GM23338 (cell line): ENCODE measurements at regions not wholly inside any gene's neighbourhood (a gene's known extent, or its start where the extent isn't known, plus 50 kb on each side); places are given as distances from the start of the nearest gene placed in this dataset.

Experiments
- ATAC-seq: fragments of 200-7000 bp; cut with Tn5 transposase; 3 replicates; pipeline ENCODE4 v1.9.1; 2020
- DNase-seq: peaks from one replicate; pipeline ENCODE4 v3.0.0-alpha.2; 2015; ENCODE audit warnings: low spot score
- H2AFZ ChIP-seq: fragments of 200-600 bp; sonication (generic); 2 replicates; pipeline ENCODE4 v1.8.0; 2016; ENCODE audit warnings: antibody characterized with exemption, mild to moderate bottlenecking, moderate library complexity
- H3F3A ChIP-seq: fragments of 200-600 bp; sonication (generic); replicated peaks from 2 replicates; pipeline ENCODE4 v1.8.0; 2017; ENCODE audit warnings: antibody characterized with exemption, mixed run types, low read depth
- H3K27ac ChIP-seq: fragments of 200-600 bp; sonication (generic); 2 replicates; pipeline ENCODE4 v1.6.1; 2016; ENCODE audit warnings: low read depth
- H3K27me3 ChIP-seq: fragments of 200-600 bp; sonication (generic); 2 replicates; pipeline ENCODE4 v1.8.0; 2016; ENCODE audit warnings: mild to moderate bottlenecking, mixed run types, moderate library complexity; ENCODE audit not compliant: insufficient read depth
- H3K36me3 ChIP-seq: fragments of 200-600 bp; sonication (generic); 2 replicates; pipeline ENCODE4 v1.8.0; 2016; ENCODE audit warnings: mild to moderate bottlenecking; ENCODE audit not compliant: insufficient read depth
- H3K4me1 ChIP-seq: fragments of 200-600 bp; sonication (generic); 2 replicates; pipeline ENCODE4 v1.8.0; 2016; ENCODE audit warnings: mild to moderate bottlenecking, moderate library complexity; ENCODE audit not compliant: insufficient read depth
- H3K4me2 ChIP-seq: fragments of 200-600 bp; sonication (generic); 2 replicates; pipeline ENCODE4 v1.7.1; 2017; ENCODE audit warnings: mixed run types
- H3K4me3 ChIP-seq: fragments of 200-600 bp; sonication (generic); 2 replicates; pipeline ENCODE4 v1.6.1; 2016; ENCODE audit warnings: mixed run types
- H3K79me2 ChIP-seq: fragments of 200-600 bp; sonication (generic); replicated peaks from 2 replicates; pipeline ENCODE4 v1.8.0; 2017; ENCODE audit warnings: mild to moderate bottlenecking; ENCODE audit not compliant: insufficient read depth
- H3K9me2 ChIP-seq: fragments of 200-600 bp; sonication (generic); 2 replicates; pipeline ENCODE4 v1.8.0; 2017; ENCODE audit not compliant: insufficient read depth
- H4K20me1 ChIP-seq: fragments of 200-600 bp; sonication (generic); replicated peaks from 2 replicates; pipeline ENCODE4 v1.8.0; 2017; ENCODE audit warnings: mild to moderate bottlenecking; ENCODE audit not compliant: insufficient read depth
- H3K27ac Mint-ChIP-seq: 2 replicates; pipeline ENCODE4 v1.8.0; 2020; ENCODE audit warnings: inconsistent platforms, mild to moderate bottlenecking, moderate library complexity, mixed read lengths
- H3K27me3 Mint-ChIP-seq: 3 replicates; pipeline ENCODE4 v1.8.0; 2022; ENCODE audit warnings: low read depth, mild to moderate bottlenecking, moderate library complexity, mixed read lengths, inconsistent platforms; ENCODE audit not compliant: insufficient read depth, poor library complexity
- H3K36me3 Mint-ChIP-seq: 3 replicates; pipeline ENCODE4 v1.8.0; 2021; ENCODE audit warnings: low read depth, mild to moderate bottlenecking, inconsistent platforms, moderate library complexity, mixed read lengths
- H3K4me1 Mint-ChIP-seq: 3 replicates; pipeline ENCODE4 v1.8.0; 2020; ENCODE audit warnings: mild to moderate bottlenecking, inconsistent platforms, mixed read lengths
- H3K4me3 Mint-ChIP-seq: 3 replicates; pipeline ENCODE4 v1.8.0; 2021; ENCODE audit warnings: moderate library complexity, mild to moderate bottlenecking, inconsistent platforms, mixed read lengths
- H3K9me3 Mint-ChIP-seq: 3 replicates; pipeline ENCODE4 v1.8.0; 2020; ENCODE audit warnings: moderate library complexity, mild to moderate bottlenecking, inconsistent platforms, mixed read lengths
- CREB1 ChIP-seq: fragments of 250-450 bp; sonication (Bioruptor Pico); IDR thresholded peaks from 2 replicates; pipeline ENCODE4 v1.5.0; 2020; ENCODE audit warnings: low read depth, mild to moderate bottlenecking, moderate library complexity
- CTCF ChIP-seq, 2 experiments: fragments of 200-600 bp in 1 of 2; sonication (generic) in 1 of 2; conservative IDR thresholded peaks; 2 replicates each; pipeline versions ENCODE4 v1.5.1 to v1.6.1; 2016 to 2017; ENCODE audit warnings: antibody characterized with exemption in 2 of 2, low read depth in 2 of 2, mild to moderate bottlenecking in 2 of 2, moderate library complexity in 1 of 2
- EZH2 ChIP-seq: fragments of 200-600 bp; sonication (generic); IDR thresholded peaks from one replicate; pipeline ENCODE4 v1.8.0; 2017; ENCODE audit warnings: antibody characterized with exemption, mild to moderate bottlenecking, low read depth; ENCODE audit not compliant: unreplicated experiment
- EZH2phosphoT487 ChIP-seq: fragments of 200-600 bp; sonication (generic); IDR thresholded peaks from one replicate; pipeline ENCODE4 v1.8.1; 2018; ENCODE audit warnings: antibody characterized with exemption; ENCODE audit not compliant: unreplicated experiment
- JUNB ChIP-seq: IDR thresholded peaks from one replicate; pipeline ENCODE4 v1.6.1; 2016; ENCODE audit warnings: antibody characterized with exemption; ENCODE audit not compliant: unreplicated experiment
- NANOG ChIP-seq: IDR thresholded peaks from 2 replicates; pipeline ENCODE4 v1.6.1; 2016; ENCODE audit warnings: antibody characterized with exemption, borderline replicate concordance
- POLR2AphosphoS5 ChIP-seq: IDR thresholded peaks from 2 replicates; pipeline ENCODE4 v1.6.1; 2016; ENCODE audit warnings: antibody characterized with exemption, low read depth
- STAT1 ChIP-seq: IDR thresholded peaks from one replicate; pipeline ENCODE4 v1.6.1; 2016; ENCODE audit warnings: antibody characterized with exemption; ENCODE audit not compliant: unreplicated experiment
- ZNF114 ChIP-seq: fragments of 250-450 bp; sonication (Bioruptor Pico); IDR thresholded peaks from 2 replicates; pipeline ENCODE4 v1.5.0; 2020; ENCODE audit warnings: mild to moderate bottlenecking, moderate library complexity
- ZNF331 ChIP-seq: fragments of 250-450 bp; sonication (Bioruptor Pico); IDR thresholded peaks from 2 replicates; pipeline ENCODE4 v1.5.0; 2020; ENCODE audit warnings: low read depth, mild to moderate bottlenecking, moderate library complexity
- TF ChIP-seq, protein P1 (sequence below): IDR thresholded peaks from one replicate; pipeline ENCODE4 v1.6.1; 2018; ENCODE audit warnings: antibody characterized with exemption; ENCODE audit not compliant: unreplicated experiment
- TF ChIP-seq, protein P2 (sequence below): IDR thresholded peaks from 2 replicates; pipeline ENCODE4 v1.6.1; 2016; ENCODE audit warnings: antibody characterized with exemption

DNA sequence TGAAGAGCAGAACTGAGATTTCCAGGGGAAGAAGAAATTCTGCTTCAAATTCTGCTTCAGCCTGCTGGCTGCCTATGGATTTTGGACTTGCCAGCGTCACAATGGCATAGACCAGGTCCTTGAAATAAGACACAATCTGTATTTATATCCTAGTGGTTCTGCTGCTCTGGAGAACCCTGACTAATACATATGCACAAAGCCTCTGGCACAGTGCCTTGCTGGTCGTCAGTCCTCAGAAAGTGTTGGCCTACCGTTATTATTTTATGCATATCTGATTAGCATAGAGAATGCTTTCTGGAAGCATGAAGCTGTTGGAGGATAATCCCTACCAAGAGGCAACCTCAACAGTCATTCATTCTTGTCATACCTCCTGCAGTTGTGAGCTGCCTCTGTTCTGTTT lies 213.7 kb downstream of the B3GLCT start (continued):
- TF ChIP-seq CTCF (conservative IDR thresholded peaks at IDR 0.05; ENCODE audit: low read depth in 2 of 2) (no peak), STAT1 (no peak), ZNF114 (CRISPR knock-in tag) (no peak), JUNB (no peak), CREB1 (no peak), POLR2AphosphoS5 (no peak), EZH2phosphoT487 (no peak), ZNF331 (no peak), NANOG (no peak)
- TF ChIP-seq, protein P1, sequence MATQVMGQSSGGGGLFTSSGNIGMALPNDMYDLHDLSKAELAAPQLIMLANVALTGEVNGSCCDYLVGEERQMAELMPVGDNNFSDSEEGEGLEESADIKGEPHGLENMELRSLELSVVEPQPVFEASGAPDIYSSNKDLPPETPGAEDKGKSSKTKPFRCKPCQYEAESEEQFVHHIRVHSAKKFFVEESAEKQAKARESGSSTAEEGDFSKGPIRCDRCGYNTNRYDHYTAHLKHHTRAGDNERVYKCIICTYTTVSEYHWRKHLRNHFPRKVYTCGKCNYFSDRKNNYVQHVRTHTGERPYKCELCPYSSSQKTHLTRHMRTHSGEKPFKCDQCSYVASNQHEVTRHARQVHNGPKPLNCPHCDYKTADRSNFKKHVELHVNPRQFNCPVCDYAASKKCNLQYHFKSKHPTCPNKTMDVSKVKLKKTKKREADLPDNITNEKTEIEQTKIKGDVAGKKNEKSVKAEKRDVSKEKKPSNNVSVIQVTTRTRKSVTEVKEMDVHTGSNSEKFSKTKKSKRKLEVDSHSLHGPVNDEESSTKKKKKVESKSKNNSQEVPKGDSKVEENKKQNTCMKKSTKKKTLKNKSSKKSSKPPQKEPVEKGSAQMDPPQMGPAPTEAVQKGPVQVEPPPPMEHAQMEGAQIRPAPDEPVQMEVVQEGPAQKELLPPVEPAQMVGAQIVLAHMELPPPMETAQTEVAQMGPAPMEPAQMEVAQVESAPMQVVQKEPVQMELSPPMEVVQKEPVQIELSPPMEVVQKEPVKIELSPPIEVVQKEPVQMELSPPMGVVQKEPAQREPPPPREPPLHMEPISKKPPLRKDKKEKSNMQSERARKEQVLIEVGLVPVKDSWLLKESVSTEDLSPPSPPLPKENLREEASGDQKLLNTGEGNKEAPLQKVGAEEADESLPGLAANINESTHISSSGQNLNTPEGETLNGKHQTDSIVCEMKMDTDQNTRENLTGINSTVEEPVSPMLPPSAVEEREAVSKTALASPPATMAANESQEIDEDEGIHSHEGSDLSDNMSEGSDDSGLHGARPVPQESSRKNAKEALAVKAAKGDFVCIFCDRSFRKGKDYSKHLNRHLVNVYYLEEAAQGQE: no peak
- TF ChIP-seq, protein P2, sequence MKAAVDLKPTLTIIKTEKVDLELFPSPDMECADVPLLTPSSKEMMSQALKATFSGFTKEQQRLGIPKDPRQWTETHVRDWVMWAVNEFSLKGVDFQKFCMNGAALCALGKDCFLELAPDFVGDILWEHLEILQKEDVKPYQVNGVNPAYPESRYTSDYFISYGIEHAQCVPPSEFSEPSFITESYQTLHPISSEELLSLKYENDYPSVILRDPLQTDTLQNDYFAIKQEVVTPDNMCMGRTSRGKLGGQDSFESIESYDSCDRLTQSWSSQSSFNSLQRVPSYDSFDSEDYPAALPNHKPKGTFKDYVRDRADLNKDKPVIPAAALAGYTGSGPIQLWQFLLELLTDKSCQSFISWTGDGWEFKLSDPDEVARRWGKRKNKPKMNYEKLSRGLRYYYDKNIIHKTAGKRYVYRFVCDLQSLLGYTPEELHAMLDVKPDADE: no peak

DNA sequence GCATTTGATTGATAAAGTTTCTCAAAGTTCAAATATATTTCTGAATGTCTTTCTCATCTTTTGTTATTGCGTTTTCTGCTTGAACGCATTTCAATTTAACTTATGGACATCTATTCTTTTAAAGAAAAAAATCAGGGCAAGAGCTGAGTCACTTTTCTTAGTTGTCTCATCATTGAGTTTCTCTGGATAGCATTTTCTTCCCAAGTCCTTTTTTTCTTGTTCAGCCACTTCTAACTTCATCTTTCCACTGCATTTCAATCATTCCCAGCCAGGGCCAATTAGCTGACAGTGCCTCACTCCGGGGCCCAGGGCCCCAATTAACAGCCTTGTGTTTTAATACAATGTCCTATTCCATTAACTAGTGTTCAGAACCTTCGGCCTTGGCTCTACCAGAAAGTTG lies 216.3 kb downstream of the B3GLCT start:
- ATAC-seq: no peak
- no peak overlapping the region for H3K27ac Mint-ChIP-seq
- H3K27ac ChIP-seq: no peak overlapping the region
- TF ChIP-seq, protein P1: no peak
- TF ChIP-seq ZNF114 (CRISPR knock-in tag) (no peak), NANOG (no peak), EZH2 (no peak), POLR2AphosphoS5 (no peak), CREB1 (no peak), STAT1 (no peak), ZNF331 (no peak), CTCF (conservative IDR thresholded peaks at IDR 0.05; ENCODE audit: low read depth in 2 of 2) (no peak), JUNB (no peak)

More for the DNA sequence above, 216.3 kb downstream of the B3GLCT start:
- H2AFZ ChIP-seq: no peak overlapping the region
- no peak overlapping the region for H3K4me3 ChIP-seq
- H4K20me1 ChIP-seq: no peaks in the 10 kb centered on the region
- Mint-ChIP-seq H3K27me3 (peaks cover 3% of the 10 kb centered on the region), H3K36me3 (no peaks in the 10 kb centered on the region), H3K9me3 (no peaks in the 10 kb centered on the region), H3K4me3 (no peak overlapping the region), H3K4me1 (no peaks in the 10 kb centered on the region)
- no peak for DNase-seq
- no peaks in the 10 kb centered on the region for H3K9me2 ChIP-seq
- H3K4me1 ChIP-seq: no peaks in the 10 kb centered on the region
- H3F3A ChIP-seq: no peaks in the 10 kb centered on the region
- H3K4me2 ChIP-seq: no peak overlapping the region
- no peaks in the 10 kb centered on the region for H3K36me3 ChIP-seq
- no peaks in the 10 kb centered on the region for H3K79me2 ChIP-seq
- no peaks in the 10 kb centered on the region for H3K27me3 ChIP-seq
